ENCODE measurements at regions not wholly inside any gene's neighbourhood (a gene's known extent, or its start where the extent isn't known, plus 50 kb on each side); places are given as distances from the start of the nearest gene placed in this dataset.

GRCh38 chr5:167696558-167697314 lies 594.7 kb upstream of the WWC1 start:
- H3K9ac ChIP-seq (ENCODE audit: low read length): no peak overlapping the region
- no peaks in the 10 kb centered on the region for H4K20me1 ChIP-seq (ENCODE audit: low read depth, low read length)
- no peaks in the 10 kb centered on the region for H3F3A ChIP-seq (ENCODE audit: insufficient read depth)
- H3K27me3 ChIP-seq (ENCODE audit: low read length): no peaks in the 10 kb centered on the region
- H2AFZ ChIP-seq (ENCODE audit: low read depth, low read length, severe bottlenecking): no peak overlapping the region
- no peaks in the 10 kb centered on the region for H3K79me2 ChIP-seq (ENCODE audit: insufficient read depth, low read length)
- H3K4me2 ChIP-seq (ENCODE audit: low read depth, low read length, poor library complexity, severe bottlenecking): no peak overlapping the region
- H3K4me3 ChIP-seq (ENCODE audit: insufficient read depth, low read length, poor library complexity, severe bottlenecking): no peak overlapping the region
- no peaks in the 10 kb centered on the region for H3K9me3 ChIP-seq (ENCODE audit: insufficient read depth, low read length)
- no peaks in the 10 kb centered on the region for H3K36me3 ChIP-seq (ENCODE audit: low read length)
- no peaks in the 10 kb centered on the region for H3K9me2 ChIP-seq (replicated peaks; ENCODE audit: insufficient read depth, low read length)
- H3K27ac ChIP-seq (ENCODE audit: low read depth, low read length): no peak overlapping the region
- TF ChIP-seq, protein P1, sequence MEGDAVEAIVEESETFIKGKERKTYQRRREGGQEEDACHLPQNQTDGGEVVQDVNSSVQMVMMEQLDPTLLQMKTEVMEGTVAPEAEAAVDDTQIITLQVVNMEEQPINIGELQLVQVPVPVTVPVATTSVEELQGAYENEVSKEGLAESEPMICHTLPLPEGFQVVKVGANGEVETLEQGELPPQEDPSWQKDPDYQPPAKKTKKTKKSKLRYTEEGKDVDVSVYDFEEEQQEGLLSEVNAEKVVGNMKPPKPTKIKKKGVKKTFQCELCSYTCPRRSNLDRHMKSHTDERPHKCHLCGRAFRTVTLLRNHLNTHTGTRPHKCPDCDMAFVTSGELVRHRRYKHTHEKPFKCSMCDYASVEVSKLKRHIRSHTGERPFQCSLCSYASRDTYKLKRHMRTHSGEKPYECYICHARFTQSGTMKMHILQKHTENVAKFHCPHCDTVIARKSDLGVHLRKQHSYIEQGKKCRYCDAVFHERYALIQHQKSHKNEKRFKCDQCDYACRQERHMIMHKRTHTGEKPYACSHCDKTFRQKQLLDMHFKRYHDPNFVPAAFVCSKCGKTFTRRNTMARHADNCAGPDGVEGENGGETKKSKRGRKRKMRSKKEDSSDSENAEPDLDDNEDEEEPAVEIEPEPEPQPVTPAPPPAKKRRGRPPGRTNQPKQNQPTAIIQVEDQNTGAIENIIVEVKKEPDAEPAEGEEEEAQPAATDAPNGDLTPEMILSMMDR (IDR thresholded peaks at IDR 0.05; ENCODE audit: insufficient read depth, low read length, poor library complexity, severe bottlenecking): no peak
- TF ChIP-seq EZH2phosphoT487 (conservative IDR thresholded peaks at IDR 0.05; ENCODE audit: low read length): no peak

DNA sequence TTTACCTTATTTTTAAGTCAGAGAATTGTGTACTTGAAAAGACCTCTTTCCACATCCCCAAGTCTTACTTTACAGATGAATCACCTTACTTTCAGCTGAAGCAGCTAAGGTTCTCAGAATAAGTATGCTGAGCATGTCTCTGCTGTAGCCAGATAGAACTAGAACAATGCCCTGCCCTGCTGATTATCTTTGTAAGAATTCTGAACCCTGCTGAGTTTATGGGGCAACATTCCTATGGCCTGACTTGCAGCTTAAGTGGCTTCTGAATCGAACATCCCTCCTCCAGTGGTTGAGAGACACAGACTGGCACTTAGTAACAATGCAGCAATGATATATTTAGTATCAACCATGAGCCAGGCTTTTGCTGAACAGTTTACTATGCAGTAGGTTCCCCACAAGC lies 592.0 kb upstream of the WWC1 start:
- H2AFZ ChIP-seq (ENCODE audit: low read depth, low read length, severe bottlenecking): no peak overlapping the region
- H3K9ac ChIP-seq (ENCODE audit: low read length): no peak overlapping the region
- no peaks in the 10 kb centered on the region for H3K27me3 ChIP-seq (ENCODE audit: low read length)
- no peaks in the 10 kb centered on the region for H3K9me2 ChIP-seq (replicated peaks; ENCODE audit: insufficient read depth, low read length)
- no peaks in the 10 kb centered on the region for H3K36me3 ChIP-seq (ENCODE audit: low read length)
- no peaks in the 10 kb centered on the region for H4K20me1 ChIP-seq (ENCODE audit: low read depth, low read length)
- H3K4me2 ChIP-seq (ENCODE audit: low read depth, low read length, poor library complexity, severe bottlenecking): no peak overlapping the region
- no peak overlapping the region for H3K27ac ChIP-seq (ENCODE audit: low read depth, low read length)
- no peak overlapping the region for H3K4me3 ChIP-seq (ENCODE audit: insufficient read depth, low read length, poor library complexity, severe bottlenecking)
- TF ChIP-seq, protein P1 (IDR thresholded peaks at IDR 0.05; ENCODE audit: insufficient read depth, low read length, poor library complexity, severe bottlenecking): no peak
- no peak for TF ChIP-seq EZH2phosphoT487 (conservative IDR thresholded peaks at IDR 0.05; ENCODE audit: low read length)
- no peaks in the 10 kb centered on the region for H3K79me2 ChIP-seq (ENCODE audit: insufficient read depth, low read length)
- no peaks in the 10 kb centered on the region for H3K9me3 ChIP-seq (ENCODE audit: insufficient read depth, low read length)
- H3F3A ChIP-seq (ENCODE audit: insufficient read depth): no peaks in the 10 kb centered on the region

DNA sequence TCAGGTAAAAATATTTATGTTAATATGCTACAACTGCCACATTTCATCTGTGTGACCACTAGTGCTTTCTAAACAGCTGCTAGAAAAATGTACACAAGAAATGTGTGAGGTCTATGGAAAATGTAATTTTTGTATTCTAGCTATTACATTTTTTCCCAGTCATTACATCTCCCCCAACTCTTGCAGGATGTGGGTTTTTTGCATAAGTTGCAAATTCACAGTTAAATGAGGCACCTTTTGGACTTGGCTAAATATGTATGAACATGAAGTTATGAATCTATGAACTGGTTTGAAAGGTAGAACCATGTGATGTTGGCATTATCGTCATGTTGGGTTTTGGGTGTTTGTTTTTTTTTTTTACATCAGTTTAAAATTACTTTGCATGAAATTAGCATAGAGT lies 590.4 kb upstream of the WWC1 start:
- Histone ChIP-seq H2AFZ (ENCODE audit: low read depth, low read length, severe bottlenecking) (no peak overlapping the region), H3F3A (ENCODE audit: insufficient read depth) (no peaks in the 10 kb centered on the region), H3K9me3 (ENCODE audit: insufficient read depth, low read length) (no peaks in the 10 kb centered on the region), H3K9me2 (replicated peaks; ENCODE audit: insufficient read depth, low read length) (no peaks in the 10 kb centered on the region), H3K27ac (ENCODE audit: low read depth, low read length) (no peak overlapping the region), H3K4me3 (ENCODE audit: insufficient read depth, low read length, poor library complexity, severe bottlenecking) (no peak overlapping the region), H4K20me1 (ENCODE audit: low read depth, low read length) (no peaks in the 10 kb centered on the region), H3K9ac (ENCODE audit: low read length) (no peak overlapping the region), H3K4me2 (ENCODE audit: low read depth, low read length, poor library complexity, severe bottlenecking) (no peak overlapping the region), H3K27me3 (ENCODE audit: low read length) (no peaks in the 10 kb centered on the region), H3K79me2 (ENCODE audit: insufficient read depth, low read length) (no peaks in the 10 kb centered on the region), H3K36me3 (ENCODE audit: low read length) (no peaks in the 10 kb centered on the region)
- TF ChIP-seq, protein P1 (IDR thresholded peaks at IDR 0.05; ENCODE audit: insufficient read depth, low read length, poor library complexity, severe bottlenecking): no peak
- no peak for TF ChIP-seq EZH2phosphoT487 (conservative IDR thresholded peaks at IDR 0.05; ENCODE audit: low read length)

All from SU-DHL-6 (cell line).